ENCODE measurements at regions not wholly inside any gene's neighbourhood (a gene's known extent, or its start where the extent isn't known, plus 50 kb on each side); places are given as distances from the start of the nearest gene placed in this dataset.

GRCh38 chr13:51518827-51519226 lies 65.4 kb upstream of the WDFY2 start:
- no peak for DNase-seq

GRCh38 chr13:51519771-51520216 lies 64.5 kb upstream of the WDFY2 start:
- DNase-seq = no peak

- DNase-seq = no peak
Measured at GRCh38 chr13:51520524-51520923, 63.7 kb upstream of the WDFY2 start.

GRCh38 chr13:51523082-51523518 lies 61.2 kb upstream of the WDFY2 start:
- peak; percentile 14 for DNase-seq

DNA sequence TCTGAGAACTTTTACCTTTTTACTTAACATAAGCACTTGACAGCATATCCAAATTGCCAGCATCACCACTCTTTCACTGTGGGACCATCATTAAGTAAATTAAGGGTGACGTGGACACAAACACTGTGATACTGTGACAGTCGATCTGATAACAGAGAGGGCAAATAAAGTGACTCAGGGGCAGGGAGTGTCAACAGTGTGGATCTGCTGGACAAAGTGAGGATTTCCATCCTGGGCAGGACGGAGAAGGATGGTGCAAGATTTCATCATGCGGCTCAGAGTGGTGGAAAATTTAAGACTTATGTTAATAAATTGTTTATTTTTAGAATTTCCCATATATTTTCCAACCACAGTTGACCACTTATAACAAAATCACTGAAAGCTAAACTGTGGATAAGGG lies 60.0 kb upstream of the WDFY2 start:
- DNase-seq = no peak

DNA sequence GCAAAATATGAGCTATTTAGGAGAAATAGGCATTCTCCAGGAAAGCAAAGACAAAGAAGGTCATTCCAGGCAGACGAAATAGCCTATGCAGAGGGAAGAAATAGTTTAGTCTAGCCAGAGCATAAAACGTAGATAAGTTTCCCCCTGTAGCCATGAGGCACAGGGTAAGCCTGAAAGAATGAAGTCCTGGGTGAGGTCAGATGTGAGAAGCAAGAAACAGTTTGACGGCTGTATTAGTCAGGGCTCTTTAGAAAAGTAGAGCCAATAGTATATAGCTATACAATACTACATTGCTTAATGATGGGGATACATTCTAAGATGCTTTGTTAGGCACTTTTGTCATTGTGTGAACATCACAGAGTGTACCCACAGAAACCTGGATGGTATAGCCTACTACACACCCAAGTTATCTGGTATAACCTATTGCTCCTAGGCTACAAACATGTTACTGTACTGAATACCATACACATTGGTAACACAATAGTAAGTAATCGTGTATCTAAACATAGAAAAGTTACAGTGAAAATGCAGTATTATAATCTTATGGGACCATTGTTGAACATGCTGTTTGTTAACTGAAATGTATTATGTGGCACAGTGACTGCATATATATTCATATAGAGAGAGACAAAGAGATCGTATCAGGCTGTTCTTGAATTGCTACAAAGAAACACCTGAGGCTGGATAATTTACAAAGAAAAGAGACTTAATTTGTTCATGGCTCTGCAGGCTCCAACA lies 59.3 kb upstream of the WDFY2 start:
- no peak for DNase-seq

GRCh38 chr13:51525567-51526167 lies 58.6 kb upstream of the WDFY2 start:
- DNase-seq = no peak

DNA sequence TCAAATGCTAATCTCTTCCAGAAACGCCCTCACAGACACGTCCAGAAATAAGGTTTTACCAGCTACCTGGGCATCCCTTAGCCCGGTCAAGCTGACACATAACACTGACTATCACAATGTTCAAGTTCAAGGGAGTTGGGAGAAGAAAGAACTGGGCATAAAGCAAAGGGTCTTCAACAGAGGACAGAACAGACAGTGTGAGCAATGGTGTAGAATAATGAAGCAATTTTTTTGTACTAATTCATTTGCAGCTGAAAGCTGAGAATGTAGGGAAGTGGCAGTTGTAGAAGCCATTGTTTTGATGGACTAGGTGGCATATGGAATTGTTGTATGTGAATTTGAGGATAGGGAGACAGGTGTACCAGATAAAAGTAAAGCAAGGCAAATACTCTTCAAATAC lies 58.1 kb upstream of the WDFY2 start:
- no peak for DNase-seq

GRCh38 chr13:51532736-51533197 lies 51.5 kb upstream of the WDFY2 start:
- DNase-seq = no peak

- DNase-seq = peak; percentile 43
Measured at GRCh38 chr13:51534041-51534817, 50.0 kb upstream of the WDFY2 start.

Data from central memory CD4-positive, alpha-beta T cell (primary cell).